Peyer's patch (tissue), 4 donors: ENCODE measurements at regions not wholly inside any gene's neighbourhood (a gene's known extent, or its start where the extent isn't known, plus 50 kb on each side); places are given as distances from the start of the nearest gene placed in this dataset.

Experiments used
- DNase-seq, 3 donors: peaks; one replicate each; pipeline ENCODE4 v3.0.0-alpha.2; 2017 to 2019
- H3K27ac ChIP-seq, 4 donors: fragments of 200-600 bp; sonication (generic); one replicate each; pipeline ENCODE4 v1.5.1; 2016 to 2019
- H3K27me3 ChIP-seq, 2 donors: fragments of 200-600 bp; sonication (generic); one replicate each; pipeline ENCODE4 v1.5.1; 2019
- H3K36me3 ChIP-seq, 3 donors: fragments of 200-600 bp; sonication (generic); one replicate each; pipeline ENCODE4 v1.5.1; 2016 to 2019
- H3K4me1 ChIP-seq, 4 donors: fragments of 200-600 bp; sonication (generic); one replicate each; pipeline ENCODE4 v1.5.1; 2016 to 2019
- H3K4me3 ChIP-seq, 4 donors: fragments of 200-600 bp; sonication (generic); 1 replicate in 3 of 4; 2 replicates in 1 of 4; pipeline ENCODE4 v1.5.1; 2016 to 2019; ENCODE audit warnings: mild to moderate bottlenecking in 1 of 4
- H3K9me3 ChIP-seq, 4 donors: fragments of 200-600 bp; sonication (generic); one replicate each; pipeline ENCODE4 v1.5.1; 2016 to 2019; ENCODE audit warnings: mild to moderate bottlenecking in 1 of 4
- CTCF ChIP-seq, 6 experiments: fragments of 450-650 bp in 4 of 6; fragments of 200-600 bp in 2 of 6; sonication (generic) in 1 of 6; IDR thresholded peaks; one replicate each; pipeline ENCODE4 v1.5.1; 2017 to 2019; ENCODE audit warnings: antibody characterized with exemption in 6 of 6, mild to moderate bottlenecking in 3 of 6, moderate library complexity in 1 of 6
- POLR2A ChIP-seq, 2 donors: fragments of 450-650 bp; IDR thresholded peaks; one replicate each; pipeline ENCODE4 v1.5.1; 2017; ENCODE audit warnings: antibody characterized with exemption in 2 of 2, mild to moderate bottlenecking in 2 of 2, moderate library complexity in 2 of 2

- no peak for TF ChIP-seq POLR2A (IDR thresholded peaks at IDR 0.05)
- no peak for TF ChIP-seq CTCF (IDR thresholded peaks at IDR 0.05)
- DNase-seq: no peak
- H3K36me3 ChIP-seq: no peaks in the 10 kb centered on the region
- H3K27ac ChIP-seq: no peak overlapping the region
- H3K4me1 ChIP-seq: no peaks in the 10 kb centered on the region
- no peaks in the 10 kb centered on the region for H3K27me3 ChIP-seq
- H3K4me3 ChIP-seq: no peak overlapping the region
- no peaks in the 10 kb centered on the region for H3K9me3 ChIP-seq
Observed at GRCh38 chr1:227453631-227454355, 109.6 kb upstream of the ZNF678 start.

GRCh38 chr1:227451954-227452353 lies 111.4 kb upstream of the ZNF678 start:
- Histone ChIP-seq H3K36me3 (no peaks in the 10 kb centered on the region), H3K27me3 (no peaks in the 10 kb centered on the region), H3K27ac (no peak overlapping the region), H3K9me3 (no peaks in the 10 kb centered on the region), H3K4me3 (no peak overlapping the region), H3K4me1 (no peaks in the 10 kb centered on the region)
- TF ChIP-seq POLR2A (IDR thresholded peaks at IDR 0.05): no peak
- TF ChIP-seq CTCF (IDR thresholded peaks at IDR 0.05): no peak
- DNase-seq: no peak

- Histone ChIP-seq H3K36me3 (no peaks in the 10 kb centered on the region), H3K4me1 (no peaks in the 10 kb centered on the region), H3K27me3 (no peaks in the 10 kb centered on the region), H3K4me3 (no peak overlapping the region), H3K9me3 (no peaks in the 10 kb centered on the region), H3K27ac (no peak overlapping the region)
- TF ChIP-seq POLR2A (IDR thresholded peaks at IDR 0.05): no peak
- TF ChIP-seq CTCF (IDR thresholded peaks at IDR 0.05): no peak
- DNase-seq: no peak
Observed at GRCh38 chr1:227451057-227451456, 112.3 kb upstream of the ZNF678 start.

- H3K4me3 ChIP-seq: no peak overlapping the region
- H3K9me3 ChIP-seq: no peaks in the 10 kb centered on the region
- TF ChIP-seq POLR2A (IDR thresholded peaks at IDR 0.05) (no peak), CTCF (IDR thresholded peaks at IDR 0.05) (no peak)
- no peak for DNase-seq
- no peaks in the 10 kb centered on the region for H3K36me3 ChIP-seq
- no peak overlapping the region for H3K27ac ChIP-seq
- H3K27me3 ChIP-seq: no peaks in the 10 kb centered on the region
- H3K4me1 ChIP-seq: no peaks in the 10 kb centered on the region
Observed at GRCh38 chr1:227450489-227450888, 112.9 kb upstream of the ZNF678 start.

GRCh38 chr1:227449741-227450441 lies 113.5 kb upstream of the ZNF678 start:
- H3K9me3 ChIP-seq: no peaks in the 10 kb centered on the region
- H3K4me1 ChIP-seq: no peaks in the 10 kb centered on the region
- H3K27me3 ChIP-seq: no peaks in the 10 kb centered on the region
- no peaks in the 10 kb centered on the region for H3K36me3 ChIP-seq
- no peak for TF ChIP-seq CTCF (IDR thresholded peaks at IDR 0.05)
- no peak for TF ChIP-seq POLR2A (IDR thresholded peaks at IDR 0.05)
- no peak overlapping the region for H3K27ac ChIP-seq
- DNase-seq: no peak
- no peak overlapping the region for H3K4me3 ChIP-seq
